ENCODE measurements at regions not wholly inside any gene's neighbourhood (a gene's known extent, or its start where the extent isn't known, plus 50 kb on each side); places are given as distances from the start of the nearest gene placed in this dataset.

DNA sequence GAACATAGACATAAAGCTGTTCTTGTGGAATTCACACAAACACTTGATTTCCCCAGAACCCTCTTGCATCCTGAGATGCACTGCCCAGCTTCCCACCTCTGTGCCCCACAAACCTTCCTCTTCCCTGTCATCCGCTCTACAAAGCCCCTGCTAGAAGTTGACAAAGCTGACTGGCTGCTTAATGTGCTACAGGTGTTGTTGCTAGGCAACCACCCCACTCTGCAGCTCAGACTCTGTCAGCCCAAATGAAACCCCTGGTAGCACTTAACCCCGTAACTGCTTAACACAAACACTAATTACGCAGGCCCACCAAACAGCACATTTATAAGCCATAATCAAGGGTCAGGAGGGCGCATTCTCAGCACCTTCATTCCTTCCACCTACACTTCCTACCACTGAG, 172.0 kb upstream of the CADM1 start:
- no peak overlapping the region for H3K27ac ChIP-seq (ENCODE audit: low read length)
- no peak for DNase-seq
- no CpG with 5 or more reads among the region's 4 CpGs for WGBS (ENCODE audit: insufficient coverage, low lambda C conversion rate)

DNA sequence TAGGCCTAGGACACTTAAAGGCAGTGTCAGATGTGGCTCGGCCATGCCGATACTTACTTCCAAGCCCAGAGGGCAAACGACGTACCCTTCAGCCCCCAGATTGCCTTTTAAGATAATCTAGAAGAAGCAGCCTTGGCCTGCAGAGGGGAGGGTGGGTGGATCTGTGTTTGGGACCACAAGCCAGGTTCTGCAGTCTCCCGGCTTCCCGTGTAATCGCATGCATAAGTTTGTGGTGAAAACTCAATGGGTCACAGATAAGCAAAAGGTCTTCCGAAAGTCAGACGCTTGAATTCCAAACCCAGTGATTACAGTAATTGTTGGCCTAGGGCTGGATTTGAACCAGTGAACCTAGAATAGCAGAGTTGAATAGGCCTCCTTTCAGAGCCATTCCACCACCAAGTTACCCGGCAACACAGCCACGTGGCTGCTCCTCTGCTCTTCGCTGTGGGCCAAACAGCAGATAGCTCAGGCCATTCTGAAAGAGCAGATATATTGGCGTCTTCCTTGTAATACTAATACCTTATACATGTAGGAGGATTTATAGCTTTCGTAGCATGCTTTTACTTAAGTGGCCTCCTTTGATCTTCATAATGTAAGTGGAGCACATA, 170.8 kb upstream of the CADM1 start:
- Histone ChIP-seq H3K27ac (ENCODE audit: low read length) (no peak overlapping the region), H3K4me1 (ENCODE audit: control insufficient read depth, insufficient read depth, low read length) (no peaks in the 10 kb centered on the region), H3K4me3 (ENCODE audit: low read length) (no peak overlapping the region), H3K36me3 (ENCODE audit: control insufficient read depth, insufficient read depth, low read length) (no peaks in the 10 kb centered on the region), H3K27me3 (ENCODE audit: control insufficient read depth, insufficient read depth, low read length) (no peaks in the 10 kb centered on the region), H3K9me3 (ENCODE audit: control insufficient read depth, low read depth, low read length) (no peaks in the 10 kb centered on the region)
- no CpG with 5 or more reads among the region's 14 CpGs for WGBS (ENCODE audit: insufficient coverage, low lambda C conversion rate)
- no peak for DNase-seq

More for the DNA sequence above, 172.0 kb upstream of the CADM1 start:
- Histone ChIP-seq H3K27me3 (ENCODE audit: control insufficient read depth, insufficient read depth, low read length) (no peaks in the 10 kb centered on the region), H3K4me1 (ENCODE audit: control insufficient read depth, insufficient read depth, low read length) (no peaks in the 10 kb centered on the region), H3K36me3 (ENCODE audit: control insufficient read depth, insufficient read depth, low read length) (no peaks in the 10 kb centered on the region), H3K9me3 (ENCODE audit: control insufficient read depth, low read depth, low read length) (no peaks in the 10 kb centered on the region), H3K4me3 (ENCODE audit: low read length) (no peak overlapping the region)

- Histone ChIP-seq H3K4me3 (ENCODE audit: low read length) (no peak overlapping the region), H3K9me3 (ENCODE audit: control insufficient read depth, low read depth, low read length) (no peaks in the 10 kb centered on the region), H3K36me3 (ENCODE audit: control insufficient read depth, insufficient read depth, low read length) (no peaks in the 10 kb centered on the region), H3K4me1 (ENCODE audit: control insufficient read depth, insufficient read depth, low read length) (no peaks in the 10 kb centered on the region), H3K27ac (ENCODE audit: low read length) (no peak overlapping the region), H3K27me3 (ENCODE audit: control insufficient read depth, insufficient read depth, low read length) (peaks cover 3% of the 10 kb centered on the region)
- DNase-seq, result no peak
- WGBS (ENCODE audit: insufficient coverage, low lambda C conversion rate), result 60% methylated on average over 2 of the region's 16 CpGs
These were observed 170.1 kb upstream of the CADM1 start for GRCh38 chr11:115674176-115674936.

GRCh38 chr11:115673720-115674119, 169.5 kb upstream of the CADM1 start:
- DNase-seq, result no peak
- Histone ChIP-seq H3K36me3 (ENCODE audit: control insufficient read depth, insufficient read depth, low read length) (no peaks in the 10 kb centered on the region), H3K27ac (ENCODE audit: low read length) (no peak overlapping the region), H3K27me3 (ENCODE audit: control insufficient read depth, insufficient read depth, low read length) (peaks cover 3% of the 10 kb centered on the region), H3K9me3 (ENCODE audit: control insufficient read depth, low read depth, low read length) (no peaks in the 10 kb centered on the region), H3K4me1 (ENCODE audit: control insufficient read depth, insufficient read depth, low read length) (no peaks in the 10 kb centered on the region), H3K4me3 (ENCODE audit: low read length) (no peak overlapping the region)
- 100% methylated on average over 1 of the region's 3 CpGs for WGBS (ENCODE audit: insufficient coverage, low lambda C conversion rate)

DNA sequence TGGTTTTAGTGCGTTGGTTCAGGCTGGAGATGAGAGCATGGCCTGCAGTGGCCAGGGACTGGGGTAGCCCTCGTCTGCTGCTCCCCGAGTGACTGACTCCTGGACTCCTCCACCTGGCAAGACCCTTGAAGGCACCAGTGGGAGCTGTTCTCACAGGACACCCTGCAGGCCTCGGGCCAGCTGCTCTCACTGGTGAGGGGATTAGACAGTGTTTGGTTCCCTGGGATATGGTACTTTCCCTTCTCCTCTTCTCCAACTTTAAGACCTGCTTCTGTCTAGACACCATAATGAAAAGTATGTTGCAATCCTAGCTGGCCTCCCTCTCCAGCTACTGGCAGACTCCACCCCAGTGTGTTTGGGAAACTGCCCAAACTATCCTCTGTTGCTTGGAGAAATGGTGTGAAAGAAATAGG, 168.8 kb upstream of the CADM1 start:
- DNase-seq, result peak in 1 of 2 donors; percentile 7
- Histone ChIP-seq H3K27me3 (ENCODE audit: control insufficient read depth, insufficient read depth, low read length) (peaks cover 3% of the 10 kb centered on the region), H3K4me3 (ENCODE audit: low read length) (no peak overlapping the region), H3K36me3 (ENCODE audit: control insufficient read depth, insufficient read depth, low read length) (no peaks in the 10 kb centered on the region), H3K9me3 (ENCODE audit: control insufficient read depth, low read depth, low read length) (no peaks in the 10 kb centered on the region), H3K27ac (ENCODE audit: low read length) (no peak overlapping the region), H3K4me1 (ENCODE audit: control insufficient read depth, insufficient read depth, low read length) (no peaks in the 10 kb centered on the region)
- WGBS (ENCODE audit: insufficient coverage, low lambda C conversion rate), result no CpG with 5 or more reads among the region's 4 CpGs

DNA sequence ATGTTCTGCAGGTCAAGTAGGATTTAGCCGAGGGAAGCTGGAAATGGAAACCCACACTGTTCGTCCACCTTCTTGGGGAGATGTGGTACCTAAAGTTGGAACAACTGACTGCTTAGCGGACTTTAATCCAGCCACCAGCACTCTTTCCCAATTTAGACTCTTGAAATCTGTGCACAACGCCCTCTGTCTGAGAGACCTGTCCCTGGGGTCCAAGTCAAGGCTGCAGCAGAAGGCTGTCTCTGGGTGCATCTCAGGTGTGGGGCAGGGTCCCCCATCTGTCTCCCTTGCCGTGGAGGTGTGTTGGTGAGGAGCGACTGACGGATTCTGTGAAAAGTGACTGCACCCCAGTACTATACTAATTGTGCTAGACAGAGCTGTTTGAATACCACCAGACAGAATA, 168.2 kb upstream of the CADM1 start:
- H3K4me1 ChIP-seq (ENCODE audit: control insufficient read depth, insufficient read depth, low read length), result no peaks in the 10 kb centered on the region

DNA sequence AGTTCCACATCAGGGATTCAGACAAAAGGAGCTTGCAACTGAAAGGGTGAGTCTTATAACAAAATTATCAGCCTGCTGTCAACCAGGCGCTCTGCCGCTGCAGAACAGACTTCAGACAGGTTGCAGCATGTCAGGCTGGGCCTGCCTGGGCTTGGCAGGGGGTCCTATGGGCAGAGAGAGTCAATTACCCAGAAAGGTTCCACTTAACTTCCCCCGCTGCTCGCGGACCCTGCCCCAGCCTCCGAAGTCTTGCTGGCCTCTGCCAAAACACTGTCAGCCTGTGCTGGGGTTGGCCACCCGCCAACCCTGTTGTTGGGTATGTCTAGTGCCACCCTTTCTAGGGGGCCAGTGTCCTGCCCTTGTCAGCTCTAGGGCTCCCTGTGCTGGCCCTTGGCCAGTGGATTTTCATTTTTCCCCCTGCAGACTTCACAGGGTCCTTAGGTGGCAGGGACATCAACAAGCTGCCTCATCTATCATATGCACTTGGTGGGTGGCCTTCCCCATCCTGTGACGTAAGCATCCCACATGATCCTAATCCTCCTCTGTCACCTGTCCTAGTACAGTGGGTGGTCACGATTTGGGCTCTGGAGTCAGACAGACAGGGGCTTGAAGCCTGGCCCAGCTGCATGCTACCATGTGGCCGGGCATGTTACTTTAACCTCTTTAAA, 166.5 kb upstream of the CADM1 start:
- Histone ChIP-seq H3K9me3 (ENCODE audit: control insufficient read depth, low read depth, low read length) (no peaks in the 10 kb centered on the region), H3K4me1 (ENCODE audit: control insufficient read depth, insufficient read depth, low read length) (no peaks in the 10 kb centered on the region), H3K27me3 (ENCODE audit: control insufficient read depth, insufficient read depth, low read length) (peaks cover 5% of the 10 kb centered on the region), H3K27ac (ENCODE audit: low read length) (no peak overlapping the region), H3K36me3 (ENCODE audit: control insufficient read depth, insufficient read depth, low read length) (no peaks in the 10 kb centered on the region), H3K4me3 (ENCODE audit: low read length) (no peak overlapping the region)
- DNase-seq, result no peak
- 20% methylated on average over 1 of the region's 10 CpGs for WGBS (ENCODE audit: insufficient coverage, low lambda C conversion rate)

More for the DNA sequence above, 168.2 kb upstream of the CADM1 start:
- WGBS (ENCODE audit: insufficient coverage, low lambda C conversion rate), result 80% methylated on average over 1 of the region's 7 CpGs
- no peak overlapping the region for H3K27ac ChIP-seq (ENCODE audit: low read length)
- no peaks in the 10 kb centered on the region for H3K9me3 ChIP-seq (ENCODE audit: control insufficient read depth, low read depth, low read length)
- no peak for DNase-seq
- H3K4me3 ChIP-seq (ENCODE audit: low read length), result no peak overlapping the region
- H3K27me3 ChIP-seq (ENCODE audit: control insufficient read depth, insufficient read depth, low read length), result peaks cover 3% of the 10 kb centered on the region
- no peaks in the 10 kb centered on the region for H3K36me3 ChIP-seq (ENCODE audit: control insufficient read depth, insufficient read depth, low read length)

GRCh38 chr11:115665958-115666357, 161.7 kb upstream of the CADM1 start:
- no peak overlapping the region for H3K27ac ChIP-seq (ENCODE audit: low read length)
- 86% methylated on average over 1 of the region's 1 CpG for WGBS (ENCODE audit: insufficient coverage, low lambda C conversion rate)
- no peak for DNase-seq
- peaks cover 18% of the 10 kb centered on the region for H3K27me3 ChIP-seq (ENCODE audit: control insufficient read depth, insufficient read depth, low read length)
- no peaks in the 10 kb centered on the region for H3K9me3 ChIP-seq (ENCODE audit: control insufficient read depth, low read depth, low read length)
- no peaks in the 10 kb centered on the region for H3K4me1 ChIP-seq (ENCODE audit: control insufficient read depth, insufficient read depth, low read length)
- H3K36me3 ChIP-seq (ENCODE audit: control insufficient read depth, insufficient read depth, low read length), result no peaks in the 10 kb centered on the region
- H3K4me3 ChIP-seq (ENCODE audit: low read length), result no peak overlapping the region

DNA sequence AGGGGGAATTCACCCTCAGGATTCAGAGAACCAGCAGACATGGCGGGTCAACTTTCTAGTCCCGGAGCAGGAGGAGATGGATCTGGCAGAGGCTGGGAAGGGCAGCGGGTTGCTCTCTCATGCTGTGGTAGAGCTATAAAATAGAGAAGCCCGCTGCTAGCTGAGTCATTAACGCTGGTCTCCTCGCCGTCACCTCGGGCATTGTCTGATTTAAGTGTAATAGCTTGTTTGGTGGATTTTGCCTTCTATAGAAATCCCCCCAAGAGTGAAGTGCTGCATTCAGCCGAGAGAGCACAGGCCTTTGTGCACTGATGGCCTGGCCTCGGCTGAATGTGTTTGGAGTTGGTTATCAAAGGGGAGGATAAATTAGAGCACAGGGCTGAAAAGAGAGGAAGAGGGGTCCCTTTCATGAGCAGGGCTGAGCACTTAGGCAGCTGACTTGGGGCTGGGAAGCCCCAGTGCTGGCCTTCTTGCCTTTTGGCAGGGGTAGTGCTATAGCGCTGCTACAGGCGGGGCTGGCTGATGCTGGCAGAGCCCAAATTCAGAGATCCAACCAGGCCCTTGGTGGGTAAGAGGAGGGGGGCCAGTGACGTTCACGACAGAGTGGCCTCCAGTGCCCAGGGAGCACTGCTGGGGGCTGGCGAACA, 161.1 kb upstream of the CADM1 start:
- DNase-seq, result no peak
- Histone ChIP-seq H3K9me3 (ENCODE audit: control insufficient read depth, low read depth, low read length) (no peaks in the 10 kb centered on the region), H3K27me3 (ENCODE audit: control insufficient read depth, insufficient read depth, low read length) (peaks cover 25% of the 10 kb centered on the region), H3K4me1 (ENCODE audit: control insufficient read depth, insufficient read depth, low read length) (no peaks in the 10 kb centered on the region), H3K4me3 (ENCODE audit: low read length) (no peak overlapping the region), H3K27ac (ENCODE audit: low read length) (no peak overlapping the region), H3K36me3 (ENCODE audit: control insufficient read depth, insufficient read depth, low read length) (no peaks in the 10 kb centered on the region)
- WGBS (ENCODE audit: insufficient coverage, low lambda C conversion rate), result no CpG with 5 or more reads among the region's 15 CpGs

- Histone ChIP-seq H3K27ac (ENCODE audit: low read length) (no peak overlapping the region), H3K4me3 (ENCODE audit: low read length) (no peak overlapping the region), H3K4me1 (ENCODE audit: control insufficient read depth, insufficient read depth, low read length) (no peaks in the 10 kb centered on the region), H3K9me3 (ENCODE audit: control insufficient read depth, low read depth, low read length) (no peaks in the 10 kb centered on the region), H3K36me3 (ENCODE audit: control insufficient read depth, insufficient read depth, low read length) (no peaks in the 10 kb centered on the region), H3K27me3 (ENCODE audit: control insufficient read depth, insufficient read depth, low read length) (peaks cover 32% of the 10 kb centered on the region)
- whole genome bisulfite sequencing (ENCODE audit: insufficient coverage, low lambda C conversion rate), result no CpG with 5 or more reads among the region's 3 CpGs
- DNase-seq, result no peak
These were observed 160.1 kb upstream of the CADM1 start for GRCh38 chr11:115664313-115664712.

Data from large intestine (tissue), 3 donors.